Left colon (tissue), 2 donors: ENCODE measurements at regions not wholly inside any gene's neighbourhood (a gene's known extent, or its start where the extent isn't known, plus 50 kb on each side); places are given as distances from the start of the nearest gene placed in this dataset.
"Not testable (repeated sequence)": the region's sequence is repeated elsewhere in the genome, so short reads cannot be mapped to it uniquely, and the experiment has no call there.

Source experiments
- ATAC-seq: fragments of 200-7000 bp; cut with Tn5 transposase; one replicate; pipeline ENCODE4 v1.9.1; 2020; ENCODE audit warnings: mild to moderate bottlenecking, moderate library complexity
- DNase-seq, 2 donors: peaks; one replicate each; pipeline ENCODE4 v3.0.0-alpha.2; 2020
- intact Hi-C, 2 donors: fragments of 100-400 bp; cut with DNase I in 1 of 2; cut with micrococcal nuclease in 1 of 2; formaldehyde crosslinking; loops; one replicate each; pipeline versions ENCODE4 v1.11.2 to v1.14.0; 2022; cut with DNase I, micrococcal nuclease
- donor health status: DM: no; HTN: no; CAD: no.
- donor health status: DM: yes; HTN: yes; CAD: no.

- intact Hi-C loops: no loop called here
- DNase-seq (no peak), ATAC-seq (no peak)
Observed at GRCh38 chr5:68074633-68075032, 140.9 kb upstream of the PIK3R1 start.

GRCh38 chr5:68074048-68074632 is 141.4 kb upstream of the PIK3R1 start:
- DNase-seq (no peak), ATAC-seq (no peak)
- intact Hi-C loops: no loop called here

- intact Hi-C loops: no loop called here
- ATAC-seq (no peak), DNase-seq (no peak)
Observed at GRCh38 chr5:68071736-68072135, 143.8 kb upstream of the PIK3R1 start.

- ATAC-seq (no peak), DNase-seq (no peak)
- intact Hi-C loops: no loop called here
Observed at GRCh38 chr5:68071282-68071632, 144.3 kb upstream of the PIK3R1 start.

GRCh38 chr5:68070591-68071281 is 144.8 kb upstream of the PIK3R1 start:
- intact Hi-C loops: no loop called here
- ATAC-seq (no peak), DNase-seq (no peak)

GRCh38 chr5:68067976-68068603 is 147.5 kb upstream of the PIK3R1 start:
- ATAC-seq (no peak), DNase-seq (no peak)
- intact Hi-C loops: no loop called here

- DNase-seq (no peak), ATAC-seq (no peak)
- intact Hi-C loops: no loop called here
Observed at GRCh38 chr5:68067291-68067690, 148.3 kb upstream of the PIK3R1 start.

GRCh38 chr5:68066277-68066955 is 149.1 kb upstream of the PIK3R1 start:
- ATAC-seq (no peak), DNase-seq (no peak)
- intact Hi-C loops: no loop called here

GRCh38 chr5:68065321-68065720 is 150.2 kb upstream of the PIK3R1 start:
- ATAC-seq, intact Hi-C loops, DNase-seq: not testable (repeated sequence)

GRCh38 chr5:68060382-68060781 is 155.2 kb upstream of the PIK3R1 start:
- no peak for ATAC-seq
- intact Hi-C loops: no loop called here

GRCh38 chr5:68057191-68057590 is 158.4 kb upstream of the PIK3R1 start:
- DNase-seq: no peak
- ATAC-seq: peak; percentile 35
- intact Hi-C loops: no loop called here

More at GRCh38 chr5:68060382-68060781, 155.2 kb upstream of the PIK3R1 start:
- DNase-seq: no peak

- DNase-seq (no peak), ATAC-seq (no peak)
- intact Hi-C loops: no loop called here
Observed at GRCh38 chr5:68055686-68056085, 159.9 kb upstream of the PIK3R1 start.

GRCh38 chr5:68054638-68055037 is 160.9 kb upstream of the PIK3R1 start:
- DNase-seq: no peak
- intact Hi-C loops: no loop called here
- ATAC-seq: peak; percentile 72

GRCh38 chr5:68053202-68053601 is 162.4 kb upstream of the PIK3R1 start:
- no peak for DNase-seq
- no peak for ATAC-seq
- intact Hi-C loops: no loop called here

- intact Hi-C loops: no loop called here
- DNase-seq (no peak), ATAC-seq (peak; percentile 92)
Observed at GRCh38 chr5:68049053-68049713, 166.4 kb upstream of the PIK3R1 start.

GRCh38 chr5:68048516-68048915 is 167.0 kb upstream of the PIK3R1 start:
- DNase-seq: no peak
- peak; percentile 70 for ATAC-seq
- intact Hi-C loops: no loop called here

- DNase-seq: not testable (repeated sequence)
Observed at GRCh38 chr5:68048054-68048453, 167.5 kb upstream of the PIK3R1 start.

GRCh38 chr5:68047035-68047434 is 168.5 kb upstream of the PIK3R1 start:
- DNase-seq: no peak
- intact Hi-C loops: no loop called here

More at GRCh38 chr5:68048054-68048453, 167.5 kb upstream of the PIK3R1 start:
- intact Hi-C loops, ATAC-seq: not testable (repeated sequence)

GRCh38 chr5:68046445-68046844 is 169.1 kb upstream of the PIK3R1 start:
- DNase-seq (no peak), ATAC-seq (no peak)
- intact Hi-C loops: no loop called here

More at GRCh38 chr5:68047035-68047434, 168.5 kb upstream of the PIK3R1 start:
- no peak for ATAC-seq
